GM12891 (cell line): ENCODE measurements at regions not wholly inside any gene's neighbourhood (a gene's known extent, or its start where the extent isn't known, plus 50 kb on each side); places are given as distances from the start of the nearest gene placed in this dataset.
A peak's percentile ranks its signal among the peaks of the same experiment; 100 is the strongest.

ENCODE experiments used
- DNase-seq: peaks from one replicate; pipeline ENCODE4 v3.0.0; 2011; ENCODE audit warnings: low spot score; ENCODE audit not compliant: insufficient read length
- FAIRE-seq: peaks from 2 replicates; lab custom pipeline; 2011; peaks lifted over from hg19 to GRCh38; lab: Jason Lieb, UNC
- PAX5 ChIP-seq: IDR thresholded peaks from 2 replicates; pipeline ENCODE4 v1.6.1; 2011; ENCODE audit warnings: low read length, moderate library complexity, mild to moderate bottlenecking; ENCODE audit not compliant: insufficient read depth, severe bottlenecking
- POLR2A ChIP-seq: IDR thresholded peaks from 2 replicates; pipeline ENCODE4 v1.6.1; 2011; ENCODE audit warnings: low read depth, low read length, control low read depth
- POLR2AphosphoS5 ChIP-seq: IDR thresholded peaks from 2 replicates; pipeline ENCODE4 v1.6.1; 2011; ENCODE audit warnings: low read depth, low read length, control low read depth
- POU2F2 ChIP-seq: IDR thresholded peaks from 2 replicates; pipeline ENCODE4 v1.6.1; 2011; ENCODE audit warnings: low read depth, mild to moderate bottlenecking, control low read depth, low read length, moderate library complexity
- SPI1 ChIP-seq: IDR thresholded peaks from 2 replicates; pipeline ENCODE4 v1.6.1; 2011; ENCODE audit warnings: low read depth, low read length, control low read depth
- TAF1 ChIP-seq: IDR thresholded peaks from 2 replicates; pipeline ENCODE4 v1.6.1; 2011; ENCODE audit warnings: low read depth, low read length, control low read depth

GRCh38 chr6:9437836-9438235, 977.0 kb downstream of the TFAP2A start:
- TF ChIP-seq PAX5 (no peak), POLR2AphosphoS5 (no peak), POLR2A (no peak), TAF1 (no peak), POU2F2 (no peak), SPI1 (no peak)
- DNase-seq (no peak), FAIRE-seq (no peak)

- DNase-seq (no peak), FAIRE-seq (no peak)
- TF ChIP-seq POLR2AphosphoS5 (no peak), POLR2A (no peak), SPI1 (no peak), TAF1 (no peak), POU2F2 (no peak), PAX5 (no peak)
Observed at GRCh38 chr6:9435281-9435680, 979.6 kb downstream of the TFAP2A start.

GRCh38 chr6:9431945-9432344, 982.9 kb downstream of the TFAP2A start:
- no peak for FAIRE-seq
- TF ChIP-seq SPI1, result no peak
- no peak for TF ChIP-seq PAX5
- TF ChIP-seq POLR2A, result no peak
- TF ChIP-seq TAF1, result no peak
- TF ChIP-seq POLR2AphosphoS5, result no peak
- TF ChIP-seq POU2F2, result no peak
- DNase-seq, result no peak

- no peak for FAIRE-seq
- no peak for DNase-seq
- no peak for TF ChIP-seq PAX5
- TF ChIP-seq SPI1, result no peak
- TF ChIP-seq TAF1, result no peak
- no peak for TF ChIP-seq POLR2A
- TF ChIP-seq POU2F2, result no peak
- TF ChIP-seq POLR2AphosphoS5, result no peak
Observed at GRCh38 chr6:9428421-9429172, 986.3 kb downstream of the TFAP2A start.

GRCh38 chr6:9422138-9422537, 986.8 kb upstream of the SLC35B3 start:
- no peak for FAIRE-seq
- TF ChIP-seq SPI1 (no peak), POLR2AphosphoS5 (no peak), TAF1 (no peak), PAX5 (no peak), POU2F2 (no peak), POLR2A (no peak)
- no peak for DNase-seq

- no peak for DNase-seq
- FAIRE-seq, result no peak
- TF ChIP-seq POLR2AphosphoS5 (no peak), SPI1 (no peak), TAF1 (no peak), POU2F2 (no peak), PAX5 (no peak), POLR2A (no peak)
Observed at GRCh38 chr6:9420316-9421015, 985.1 kb upstream of the SLC35B3 start.

GRCh38 chr6:9417400-9417799, 982.1 kb upstream of the SLC35B3 start:
- FAIRE-seq, result no peak
- TF ChIP-seq TAF1, result no peak
- no peak for TF ChIP-seq POU2F2
- no peak for TF ChIP-seq POLR2AphosphoS5
- TF ChIP-seq SPI1, result no peak
- TF ChIP-seq PAX5, result no peak
- no peak for TF ChIP-seq POLR2A
- DNase-seq, result no peak

GRCh38 chr6:9412951-9413559, 977.7 kb upstream of the SLC35B3 start:
- TF ChIP-seq TAF1, result no peak
- no peak for TF ChIP-seq POU2F2
- no peak for TF ChIP-seq POLR2AphosphoS5
- no peak for TF ChIP-seq POLR2A
- TF ChIP-seq SPI1, result no peak
- no peak for TF ChIP-seq PAX5
- DNase-seq (peak; percentile 9), FAIRE-seq (peak; percentile 26)

- FAIRE-seq (no peak), DNase-seq (no peak)
- no peak for TF ChIP-seq PAX5
- no peak for TF ChIP-seq POLR2A
- no peak for TF ChIP-seq TAF1
- no peak for TF ChIP-seq POLR2AphosphoS5
- TF ChIP-seq SPI1, result no peak
- TF ChIP-seq POU2F2, result no peak
Observed at GRCh38 chr6:9409126-9409525, 973.8 kb upstream of the SLC35B3 start.
